ENCODE measurements at regions not wholly inside any gene's neighbourhood (a gene's known extent, or its start where the extent isn't known, plus 50 kb on each side); places are given as distances from the start of the nearest gene placed in this dataset.
"Not testable (repeated sequence)": the region's sequence is repeated elsewhere in the genome, so short reads cannot be mapped to it uniquely, and the experiment has no call there.

GRCh38 chr3:125790312-125790711 is 178.7 kb upstream of the ROPN1B start:
- not testable (repeated sequence) for H3K4me3 ChIP-seq (replicated peaks in 1 of 4; ENCODE audit: control extremely low read depth in 1 of 4, insufficient read depth in 1 of 4, low read depth in 3 of 4, low read length in 4 of 4); H4K20me1 ChIP-seq (ENCODE audit: control insufficient read depth, extremely low read depth, insufficient read depth, low read length); H3K4me1 ChIP-seq (ENCODE audit: control insufficient read depth, extremely low read depth, insufficient read depth, low read length); H3K9me3 ChIP-seq (ENCODE audit: control insufficient read depth, insufficient read depth, low read depth, low read length); H3K4me2 ChIP-seq (ENCODE audit: extremely low read depth, insufficient read depth, low read length); H3K36me3 ChIP-seq (ENCODE audit: control insufficient read depth, insufficient read depth, low read length); H2AFZ ChIP-seq (ENCODE audit: low read length); H3K27ac ChIP-seq (ENCODE audit: insufficient read depth, low read length); H3K9ac ChIP-seq (ENCODE audit: insufficient read depth, low read length); DNase-seq (ENCODE audit: low read depth in 2 of 2); H3K27me3 ChIP-seq (ENCODE audit: control insufficient read depth, insufficient read depth, low read length); H3K79me2 ChIP-seq (ENCODE audit: control insufficient read depth, insufficient read depth, low read length)

GRCh38 chr3:125791021-125791420 is 178.0 kb upstream of the ROPN1B start:
- H3K9me3 ChIP-seq (ENCODE audit: control insufficient read depth, insufficient read depth, low read depth, low read length); H3K9ac ChIP-seq (ENCODE audit: insufficient read depth, low read length); H3K4me1 ChIP-seq (ENCODE audit: control insufficient read depth, extremely low read depth, insufficient read depth, low read length); H3K4me2 ChIP-seq (ENCODE audit: extremely low read depth, insufficient read depth, low read length); H3K79me2 ChIP-seq (ENCODE audit: control insufficient read depth, insufficient read depth, low read length); H3K27me3 ChIP-seq (ENCODE audit: control insufficient read depth, insufficient read depth, low read length); H3K27ac ChIP-seq (ENCODE audit: insufficient read depth, low read length); H3K4me3 ChIP-seq (replicated peaks in 1 of 4; ENCODE audit: control extremely low read depth in 1 of 4, insufficient read depth in 1 of 4, low read depth in 3 of 4, low read length in 4 of 4); H2AFZ ChIP-seq (ENCODE audit: low read length); H4K20me1 ChIP-seq (ENCODE audit: control insufficient read depth, extremely low read depth, insufficient read depth, low read length); H3K36me3 ChIP-seq (ENCODE audit: control insufficient read depth, insufficient read depth, low read length): not testable (repeated sequence)
- peak in 1 of 2 donors; percentile 11 for DNase-seq (ENCODE audit: low read depth in 2 of 2)

- H3K79me2 ChIP-seq (ENCODE audit: control insufficient read depth, insufficient read depth, low read length); H3K27me3 ChIP-seq (ENCODE audit: control insufficient read depth, insufficient read depth, low read length): not testable (repeated sequence)
Observed at GRCh38 chr3:125810010-125810409, 159.0 kb upstream of the ROPN1B start.

GRCh38 chr3:125822175-125822574 is 146.8 kb upstream of the ROPN1B start:
- not testable (repeated sequence) for H3K27me3 ChIP-seq (ENCODE audit: control insufficient read depth, insufficient read depth, low read length); H3K4me2 ChIP-seq (ENCODE audit: extremely low read depth, insufficient read depth, low read length); H3K9ac ChIP-seq (ENCODE audit: insufficient read depth, low read length); H2AFZ ChIP-seq (ENCODE audit: low read length); H3K79me2 ChIP-seq (ENCODE audit: control insufficient read depth, insufficient read depth, low read length); H3K27ac ChIP-seq (ENCODE audit: insufficient read depth, low read length); H3K36me3 ChIP-seq (ENCODE audit: control insufficient read depth, insufficient read depth, low read length); H3K4me3 ChIP-seq (replicated peaks in 1 of 4; ENCODE audit: control extremely low read depth in 1 of 4, insufficient read depth in 1 of 4, low read depth in 3 of 4, low read length in 4 of 4); H4K20me1 ChIP-seq (ENCODE audit: control insufficient read depth, extremely low read depth, insufficient read depth, low read length); H3K4me1 ChIP-seq (ENCODE audit: control insufficient read depth, extremely low read depth, insufficient read depth, low read length); H3K9me3 ChIP-seq (ENCODE audit: control insufficient read depth, insufficient read depth, low read depth, low read length)
- peak; percentile 85 to 94 for DNase-seq (ENCODE audit: low read depth in 2 of 2)

More at GRCh38 chr3:125810010-125810409, 159.0 kb upstream of the ROPN1B start:
- H3K36me3 ChIP-seq (ENCODE audit: control insufficient read depth, insufficient read depth, low read length); H3K27ac ChIP-seq (ENCODE audit: insufficient read depth, low read length); DNase-seq (ENCODE audit: low read depth in 2 of 2); H3K9ac ChIP-seq (ENCODE audit: insufficient read depth, low read length); H2AFZ ChIP-seq (ENCODE audit: low read length); H3K4me3 ChIP-seq (replicated peaks in 1 of 4; ENCODE audit: control extremely low read depth in 1 of 4, insufficient read depth in 1 of 4, low read depth in 3 of 4, low read length in 4 of 4); H3K9me3 ChIP-seq (ENCODE audit: control insufficient read depth, insufficient read depth, low read depth, low read length); H4K20me1 ChIP-seq (ENCODE audit: control insufficient read depth, extremely low read depth, insufficient read depth, low read length); H3K4me2 ChIP-seq (ENCODE audit: extremely low read depth, insufficient read depth, low read length); H3K4me1 ChIP-seq (ENCODE audit: control insufficient read depth, extremely low read depth, insufficient read depth, low read length): not testable (repeated sequence)

GRCh38 chr3:125831005-125831750 is 137.8 kb upstream of the ROPN1B start:
- not testable (repeated sequence) for DNase-seq (ENCODE audit: low read depth in 2 of 2); H3K27ac ChIP-seq (ENCODE audit: insufficient read depth, low read length); H3K4me2 ChIP-seq (ENCODE audit: extremely low read depth, insufficient read depth, low read length); H3K4me3 ChIP-seq (replicated peaks in 1 of 4; ENCODE audit: control extremely low read depth in 1 of 4, insufficient read depth in 1 of 4, low read depth in 3 of 4, low read length in 4 of 4); H3K4me1 ChIP-seq (ENCODE audit: control insufficient read depth, extremely low read depth, insufficient read depth, low read length); H3K79me2 ChIP-seq (ENCODE audit: control insufficient read depth, insufficient read depth, low read length); H3K9me3 ChIP-seq (ENCODE audit: control insufficient read depth, insufficient read depth, low read depth, low read length); H3K27me3 ChIP-seq (ENCODE audit: control insufficient read depth, insufficient read depth, low read length); H4K20me1 ChIP-seq (ENCODE audit: control insufficient read depth, extremely low read depth, insufficient read depth, low read length); H2AFZ ChIP-seq (ENCODE audit: low read length); H3K9ac ChIP-seq (ENCODE audit: insufficient read depth, low read length); H3K36me3 ChIP-seq (ENCODE audit: control insufficient read depth, insufficient read depth, low read length)

GRCh38 chr3:125835562-125835961 is 133.4 kb upstream of the ROPN1B start:
- not testable (repeated sequence) for H3K27ac ChIP-seq (ENCODE audit: insufficient read depth, low read length); H3K4me3 ChIP-seq (replicated peaks in 1 of 4; ENCODE audit: control extremely low read depth in 1 of 4, insufficient read depth in 1 of 4, low read depth in 3 of 4, low read length in 4 of 4); H3K27me3 ChIP-seq (ENCODE audit: control insufficient read depth, insufficient read depth, low read length); H3K9ac ChIP-seq (ENCODE audit: insufficient read depth, low read length); H3K36me3 ChIP-seq (ENCODE audit: control insufficient read depth, insufficient read depth, low read length); DNase-seq (ENCODE audit: low read depth in 2 of 2); H3K4me2 ChIP-seq (ENCODE audit: extremely low read depth, insufficient read depth, low read length); H3K79me2 ChIP-seq (ENCODE audit: control insufficient read depth, insufficient read depth, low read length); H3K4me1 ChIP-seq (ENCODE audit: control insufficient read depth, extremely low read depth, insufficient read depth, low read length); H4K20me1 ChIP-seq (ENCODE audit: control insufficient read depth, extremely low read depth, insufficient read depth, low read length); H3K9me3 ChIP-seq (ENCODE audit: control insufficient read depth, insufficient read depth, low read depth, low read length); H2AFZ ChIP-seq (ENCODE audit: low read length)

GRCh38 chr3:125836011-125836551 is 132.9 kb upstream of the ROPN1B start:
- not testable (repeated sequence) for H3K4me1 ChIP-seq (ENCODE audit: control insufficient read depth, extremely low read depth, insufficient read depth, low read length); H3K36me3 ChIP-seq (ENCODE audit: control insufficient read depth, insufficient read depth, low read length); H3K79me2 ChIP-seq (ENCODE audit: control insufficient read depth, insufficient read depth, low read length); H3K9me3 ChIP-seq (ENCODE audit: control insufficient read depth, insufficient read depth, low read depth, low read length); H2AFZ ChIP-seq (ENCODE audit: low read length); H3K4me3 ChIP-seq (replicated peaks in 1 of 4; ENCODE audit: control extremely low read depth in 1 of 4, insufficient read depth in 1 of 4, low read depth in 3 of 4, low read length in 4 of 4); H3K9ac ChIP-seq (ENCODE audit: insufficient read depth, low read length); H3K27ac ChIP-seq (ENCODE audit: insufficient read depth, low read length); H4K20me1 ChIP-seq (ENCODE audit: control insufficient read depth, extremely low read depth, insufficient read depth, low read length); H3K27me3 ChIP-seq (ENCODE audit: control insufficient read depth, insufficient read depth, low read length); H3K4me2 ChIP-seq (ENCODE audit: extremely low read depth, insufficient read depth, low read length)
- peak; percentile 19 to 55 for DNase-seq (ENCODE audit: low read depth in 2 of 2)
